IMR-90 (cell line): ENCODE measurements at regions not wholly inside any gene's neighbourhood (a gene's known extent, or its start where the extent isn't known, plus 50 kb on each side); places are given as distances from the start of the nearest gene placed in this dataset.

ENCODE experiments used
- ATAC-seq: fragments of 200-7000 bp; cut with Tn5 transposase; 2 replicates; pipeline ENCODE4 v1.9.1; 2020; ENCODE audit warnings: low read depth, mild to moderate bottlenecking, moderate library complexity
- BruUV-seq: library from RNA; stranded (reverse); fragments of 400-500 nt; replicated peaks from 2 replicates; lab custom pipeline; 2021; lab: Mats Ljungman, UMichigan
- CTCF ChIA-PET: fragments of 300-600 bp; formaldehyde crosslinking; extraction: SDS; loops from one replicate; lab custom pipeline; 2021; ENCODE audit warnings: antibody characterized with exemption; lab: Yijun Ruan, JAX
- POLR2A ChIA-PET: fragments of 300-600 bp; sonication (Branson Sonifier 250); formaldehyde crosslinking; loops from one replicate; lab custom pipeline; 2022; ENCODE audit warnings: antibody characterized with exemption; ENCODE audit not compliant: unreplicated experiment; lab: Charles Lee
- DNase-seq: peaks from one replicate; pipeline ENCODE4 v3.0.0; 2013
- H2AFZ ChIP-seq: replicated peaks from 2 replicates; pipeline ENCODE3; 2013; ENCODE audit warnings: low read length, mild to moderate bottlenecking; ENCODE audit not compliant: poor library complexity
- H2AK5ac ChIP-seq: 2 replicates; pipeline ENCODE4 v1.6.1; 2013; ENCODE audit warnings: low read depth, low read length, inconsistent platforms
- H2AK9ac ChIP-seq: replicated peaks from 2 replicates; pipeline ENCODE3; 2013; ENCODE audit warnings: mild to moderate bottlenecking, low read depth, low read length, moderate library complexity; ENCODE audit not compliant: poor library complexity
- H2BK120ac ChIP-seq: 2 replicates; pipeline ENCODE4 v1.6.1; 2013; ENCODE audit warnings: low read depth, low read length, inconsistent platforms
- H2BK15ac ChIP-seq: 3 replicates; pipeline ENCODE4 v1.6.1; 2013; ENCODE audit warnings: low read depth, low read length, inconsistent platforms
- H2BK20ac ChIP-seq: 2 replicates; pipeline ENCODE4 v1.6.1; 2013; ENCODE audit warnings: low read depth, mild to moderate bottlenecking, inconsistent platforms, low read length, moderate library complexity
- H2BK5ac ChIP-seq: 2 replicates; pipeline ENCODE4 v1.6.1; 2013; ENCODE audit warnings: mild to moderate bottlenecking, low read depth, low read length, inconsistent platforms; ENCODE audit not compliant: poor library complexity, severe bottlenecking
- H3K14ac ChIP-seq: replicated peaks from 2 replicates; pipeline ENCODE4 v1.6.1; 2013; ENCODE audit warnings: low read depth, low read length, inconsistent platforms
- H3K18ac ChIP-seq: 2 replicates; pipeline ENCODE4 v1.6.1; 2013; ENCODE audit warnings: low read depth, low read length, control low read depth
- H3K23ac ChIP-seq: 2 replicates; pipeline ENCODE4 v1.6.1; 2013; ENCODE audit warnings: low read depth, low read length, inconsistent platforms
- H3K27ac ChIP-seq: 2 replicates; pipeline ENCODE4 v1.5.1; 2013; ENCODE audit warnings: mild to moderate bottlenecking, control low read depth, low read length; ENCODE audit not compliant: insufficient read depth
- H3K27me3 ChIP-seq: 2 replicates; pipeline ENCODE4 v1.6.1; 2013; ENCODE audit warnings: low read length; ENCODE audit not compliant: control insufficient read depth, insufficient read depth
- H3K36me3 ChIP-seq: 2 replicates; pipeline ENCODE4 v1.6.1; 2013; ENCODE audit warnings: low read length, mixed read lengths; ENCODE audit not compliant: control insufficient read depth, insufficient read depth
- H3K4ac ChIP-seq: 2 replicates; pipeline ENCODE4 v1.6.1; 2013; ENCODE audit warnings: low read depth, low read length, inconsistent platforms
- H3K4me1 ChIP-seq: 2 replicates; pipeline ENCODE4 v1.6.1; 2013; ENCODE audit warnings: low read length, mixed read lengths; ENCODE audit not compliant: control insufficient read depth, insufficient read depth
- H3K4me2 ChIP-seq: 2 replicates; pipeline ENCODE4 v1.6.1; 2013; ENCODE audit warnings: low read depth, mild to moderate bottlenecking, control low read depth, low read length, moderate library complexity
- H3K4me3 ChIP-seq: 2 replicates; pipeline ENCODE4 v1.5.1; 2013; ENCODE audit warnings: low read depth, mild to moderate bottlenecking, control low read depth, low read length, moderate library complexity; ENCODE audit not compliant: insufficient read depth
- H3K56ac ChIP-seq: 2 replicates; pipeline ENCODE4 v1.6.1; 2013; ENCODE audit warnings: low read length, inconsistent platforms; ENCODE audit not compliant: insufficient read depth; ENCODE audit errors: extremely low read depth
- H3K79me1 ChIP-seq, 2 experiments: 2 replicates each; pipeline ENCODE4 v1.6.1; 2013; ENCODE audit warnings: low read length in 2 of 2, inconsistent platforms in 1 of 2, low read depth in 1 of 2
- H3K9ac ChIP-seq: 2 replicates; pipeline ENCODE4 v1.6.1; 2013; ENCODE audit warnings: low read depth, low read length, control low read depth
- H3K9me1 ChIP-seq: 2 replicates; pipeline ENCODE4 v1.6.1; 2013; ENCODE audit warnings: low read length, inconsistent platforms; ENCODE audit not compliant: insufficient read depth
- H3K9me3 ChIP-seq: 2 replicates; pipeline ENCODE4 v1.6.1; 2013; ENCODE audit warnings: low read length; ENCODE audit not compliant: control insufficient read depth, insufficient read depth
- H4K20me1 ChIP-seq: 2 replicates; pipeline ENCODE4 v1.6.1; 2013; ENCODE audit warnings: low read length, inconsistent platforms; ENCODE audit not compliant: insufficient read depth
- H4K5ac ChIP-seq: 2 replicates; pipeline ENCODE4 v1.6.1; 2013; ENCODE audit warnings: mild to moderate bottlenecking, low read depth, low read length, control low read depth
- H4K8ac ChIP-seq, 2 experiments: 2 replicates each; pipeline ENCODE4 v1.6.1; 2013; ENCODE audit warnings: low read depth in 2 of 2, low read length in 2 of 2, control low read depth in 1 of 2, inconsistent platforms in 1 of 2
- H4K91ac ChIP-seq: 2 replicates; pipeline ENCODE4 v1.6.1; 2013; ENCODE audit warnings: low read depth, low read length, inconsistent platforms; ENCODE audit not compliant: insufficient read depth
- BHLHE40 ChIP-seq: fragments of 150-350 bp; IDR thresholded peaks from 2 replicates; pipeline ENCODE4 v1.6.1; 2016; ENCODE audit warnings: mild to moderate bottlenecking, low read depth, low read length
- WGBS, 2 experiments: methylation state at CpG; one replicate each; pipeline versions ENCODE4 v1.1.5 to v1.1.7; 2013; ENCODE audit warnings: missing lambda C conversion rate in 2 of 2; ENCODE audit not compliant: insufficient read length in 1 of 2; ENCODE audit errors: extremely low coverage in 2 of 2; 5-methylcytosine and 5-hydroxymethylcytosine counted together
- dilution Hi-C: fragments of 300-500 bp; cut with HindIII; formaldehyde crosslinking; loops from one replicate; pipeline ENCODE4 v1.14.3; 2018; ENCODE audit warnings: low sequenced_read_pairs; ENCODE audit not compliant: unreplicated experiment
- in situ Hi-C: fragments of 300-500 bp; cut with MboI; formaldehyde crosslinking; loops from 3 replicates; pipeline ENCODE4 v1.14.3; 2019; ENCODE audit warnings: low sequenced_read_pairs, inconsistent platforms, mixed read lengths
- intact Hi-C: fragments of 100-400 bp; cut with micrococcal nuclease; formaldehyde crosslinking; loops from 2 replicates; pipeline ENCODE4 v1.10.0; 2022

DNA sequence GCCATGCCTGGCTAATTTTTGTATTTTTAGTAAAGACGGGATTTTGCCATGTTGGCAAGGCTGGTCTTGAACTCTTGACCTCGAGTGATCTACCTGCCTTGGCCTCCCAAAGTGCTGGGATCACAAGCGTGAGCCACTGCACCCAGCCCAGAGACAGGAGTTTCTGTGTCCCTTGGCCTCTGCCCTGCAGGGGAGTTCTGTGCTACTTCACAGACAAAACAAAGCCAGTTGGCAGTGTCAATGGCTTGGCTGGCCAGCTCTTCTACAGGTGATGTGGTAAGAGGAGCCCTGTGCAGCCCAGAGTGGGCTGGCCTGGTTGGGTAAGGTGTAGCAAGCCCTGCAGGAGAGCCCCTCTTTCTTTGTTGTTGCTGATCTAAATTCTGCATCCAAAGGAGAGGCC, 60.5 kb upstream of the SHISAL1 start:
- Histone ChIP-seq H3K23ac (no peak overlapping the region), H3K9ac (no peak overlapping the region), H2AK5ac (no peak overlapping the region), H4K8ac (no peak overlapping the region), H3K18ac (no peak overlapping the region), H3K14ac (no peak overlapping the region), H2AFZ (no peak overlapping the region), H2BK120ac (no peak overlapping the region), H3K9me3 (peaks cover 13% of the 10 kb centered on the region), H3K4ac (no peak overlapping the region), H4K20me1 (no peaks in the 10 kb centered on the region), H2BK15ac (no peak overlapping the region), H3K4me2 (no peak overlapping the region), H3K27me3 (0 out of 2 replicates have a peak, but pooled peaks cover under 1% of the 10 kb centered on the region), H3K4me1 (peaks cover 2% of the 10 kb centered on the region; the same call in 1 of the 2 replicates), H4K5ac (no peak overlapping the region), H3K4me3 (no peak overlapping the region), H3K36me3 (no peaks in the 10 kb centered on the region), H3K79me1 (no peaks in the 10 kb centered on the region), H4K91ac (no peak overlapping the region), H2BK20ac (no peak overlapping the region), H2AK9ac (no peak overlapping the region), H3K27ac (no peak overlapping the region), H2BK5ac (no peak overlapping the region), H3K9me1 (no peaks in the 10 kb centered on the region), H3K56ac (no peak overlapping the region)
- 63% methylated on average over 2 of the region's 3 CpGs; no CpG with 5 or more reads in 1 of the 2 experiments for WGBS, 2 experiments
- BruUV-seq, result no TSS peak
- POLR2A ChIA-PET, result no interaction called here
- TF ChIP-seq BHLHE40, result no peak
- intact Hi-C loops (no loop called here), in situ Hi-C loops (no loop called here), dilution Hi-C loops (no loop called here)
- CTCF ChIA-PET, result no interaction called here
- DNase-seq (no peak), ATAC-seq (no peak)
